Neural cell (in vitro differentiated cells): ENCODE measurements at regions not wholly inside any gene's neighbourhood (a gene's known extent, or its start where the extent isn't known, plus 50 kb on each side); places are given as distances from the start of the nearest gene placed in this dataset.

Experiments
- H2AFZ ChIP-seq: fragments of 200-600, 300-800 bp; sonication (generic), shearing (Covaris generic); 2 replicates; pipeline ENCODE4 v1.6.0; 2014; ENCODE audit warnings: low read depth, mild to moderate bottlenecking, antibody characterized with exemption, low read length, moderate library complexity
- H3F3A ChIP-seq: fragments of 200-600 bp; shearing (Covaris generic); 2 replicates; pipeline ENCODE4 v1.6.1; 2016; ENCODE audit warnings: mild to moderate bottlenecking, moderate library complexity, mixed read lengths, antibody characterized with exemption, low read length; ENCODE audit not compliant: insufficient read depth, poor library complexity, severe bottlenecking
- H3K27ac ChIP-seq: fragments of 200-600, 300-800 bp; sonication (generic), shearing (Covaris generic); 2 replicates; pipeline ENCODE4 v1.5.1; 2014; ENCODE audit warnings: mild to moderate bottlenecking, low read length, moderate library complexity
- H3K27me3 ChIP-seq: fragments of 300-800, 200-600 bp; sonication (generic), shearing (Covaris generic); 2 replicates; pipeline ENCODE4 v1.6.0; 2014; ENCODE audit warnings: mild to moderate bottlenecking, low read depth, low read length, moderate library complexity; ENCODE audit not compliant: insufficient read depth
- H3K36me3 ChIP-seq: fragments of 300-800, 200-600 bp; sonication (generic), shearing (Covaris generic); 2 replicates; pipeline ENCODE4 v1.5.1; 2014; ENCODE audit warnings: mild to moderate bottlenecking, antibody characterized with exemption, low read length, moderate library complexity; ENCODE audit not compliant: insufficient read depth
- H3K4me2 ChIP-seq: fragments of 300-800, 200-600 bp; sonication (generic), shearing (Covaris generic); 2 replicates; pipeline ENCODE4 v1.6.0; 2014; ENCODE audit warnings: mild to moderate bottlenecking, low read length
- H3K4me3 ChIP-seq: fragments of 300-800, 200-600 bp; sonication (generic), shearing (Covaris generic); 2 replicates; pipeline ENCODE4 v1.5.1; 2014; ENCODE audit warnings: mild to moderate bottlenecking, low read length, moderate library complexity
- H3K79me2 ChIP-seq: fragments of 200-600 bp; shearing (Covaris generic); replicated peaks from 2 replicates; pipeline ENCODE4 v1.6.0; 2014; ENCODE audit warnings: mild to moderate bottlenecking, low read length, moderate library complexity; ENCODE audit not compliant: insufficient read depth
- H3K9ac ChIP-seq: fragments of 300-800, 200-600 bp; sonication (generic), shearing (Covaris generic); 2 replicates; pipeline ENCODE4 v1.6.1; 2016; ENCODE audit warnings: mild to moderate bottlenecking, low read length, mixed read lengths
- H3K9me2 ChIP-seq: fragments of 200-600 bp; shearing (Covaris generic); 2 replicates; pipeline ENCODE4 v1.6.1; 2016; ENCODE audit warnings: mild to moderate bottlenecking, low read length, mixed read lengths; ENCODE audit not compliant: insufficient read depth
- H3K9me3 ChIP-seq: fragments of 200-600, 300-800 bp; sonication (generic), shearing (Covaris generic); 2 replicates; pipeline ENCODE4 v1.6.1; 2016; ENCODE audit warnings: mild to moderate bottlenecking, mixed run types, low read length, moderate library complexity, mixed read lengths
- H4K20me1 ChIP-seq: fragments of 200-600 bp; shearing (Covaris generic); 2 replicates; pipeline ENCODE4 v1.6.1; 2016; ENCODE audit warnings: mild to moderate bottlenecking, mixed run types; ENCODE audit not compliant: insufficient read depth
- EP300 ChIP-seq: fragments of 450-650 bp; conservative IDR thresholded peaks from 2 replicates; pipeline ENCODE4 v1.6.1; 2014; ENCODE audit warnings: antibody characterized with exemption, mild to moderate bottlenecking, moderate library complexity; ENCODE audit not compliant: poor library complexity, severe bottlenecking
- EZH2 ChIP-seq: fragments of 200-600, 300-800 bp; shearing (Covaris generic), sonication (generic); IDR thresholded peaks from 2 replicates; pipeline ENCODE4 v1.6.1; 2014; ENCODE audit warnings: antibody characterized with exemption, low read length, borderline replicate concordance, mild to moderate bottlenecking; ENCODE audit not compliant: insufficient read depth, poor library complexity, severe bottlenecking
- MXI1 ChIP-seq: fragments of 450-650 bp; conservative IDR thresholded peaks from 2 replicates; pipeline ENCODE4 v1.6.1; 2014; ENCODE audit warnings: antibody characterized with exemption, mild to moderate bottlenecking; ENCODE audit not compliant: poor library complexity, severe bottlenecking
- POLR2AphosphoS5 ChIP-seq: IDR thresholded peaks from 2 replicates; pipeline ENCODE4 v1.6.1; 2012
- RAD21 ChIP-seq: fragments of 450-650 bp; conservative IDR thresholded peaks from 2 replicates; pipeline ENCODE4 v1.6.1; 2014; ENCODE audit warnings: antibody characterized with exemption, mild to moderate bottlenecking, moderate library complexity
- REST ChIP-seq: IDR thresholded peaks from 2 replicates; pipeline ENCODE4 v1.6.1; 2012; ENCODE audit warnings: borderline replicate concordance
- SMC3 ChIP-seq: fragments of 450-650 bp; conservative IDR thresholded peaks from 2 replicates; pipeline ENCODE4 v1.6.1; 2014; ENCODE audit warnings: antibody characterized with exemption, mild to moderate bottlenecking, moderate library complexity; ENCODE audit not compliant: poor library complexity
- TAF1 ChIP-seq: IDR thresholded peaks from 2 replicates; pipeline ENCODE4 v1.6.1; 2012; ENCODE audit warnings: low read depth
- TF ChIP-seq, protein P1 (sequence below): fragments of 450-650 bp; IDR thresholded peaks from 2 replicates; pipeline ENCODE4 v1.5.1; 2014; ENCODE audit warnings: antibody characterized with exemption, mild to moderate bottlenecking, moderate library complexity; ENCODE audit not compliant: poor library complexity, severe bottlenecking

DNA sequence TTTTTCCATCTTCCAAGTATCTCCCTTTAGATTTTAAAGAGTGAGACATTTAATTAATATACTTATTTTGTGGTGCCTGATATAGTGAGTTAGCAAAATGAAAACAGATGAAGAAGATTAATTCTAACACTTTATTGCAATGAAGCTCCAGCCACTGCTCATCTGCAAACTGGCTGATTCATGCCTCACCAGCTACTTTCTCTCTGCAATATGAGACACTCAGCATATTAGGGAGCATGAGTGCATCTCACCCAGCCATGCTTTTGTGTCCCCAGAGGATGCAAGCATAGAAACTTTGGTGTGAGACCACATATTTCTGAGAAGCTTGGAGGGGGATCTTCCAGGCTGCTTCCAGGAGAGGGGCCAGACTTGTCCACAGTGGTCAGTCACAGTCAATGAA, 148.6 kb downstream of the BMP4 start:
- Histone ChIP-seq H3F3A (no peaks in the 10 kb centered on the region), H4K20me1 (no peaks in the 10 kb centered on the region), H3K9me2 (no peaks in the 10 kb centered on the region), H3K36me3 (no peaks in the 10 kb centered on the region), H3K4me3 (no peak overlapping the region), H3K4me2 (no peak overlapping the region), H3K9me3 (no peaks in the 10 kb centered on the region), H3K9ac (no peak overlapping the region), H3K79me2 (no peaks in the 10 kb centered on the region), H3K27me3 (no peaks in the 10 kb centered on the region), H2AFZ (no peak overlapping the region), H3K27ac (no peak overlapping the region)
- TF ChIP-seq RAD21 (no peak), MXI1 (no peak), TAF1 (no peak), POLR2AphosphoS5 (no peak), SMC3 (no peak), REST (no peak), EZH2 (no peak), EP300 (no peak)
- TF ChIP-seq, protein P1, sequence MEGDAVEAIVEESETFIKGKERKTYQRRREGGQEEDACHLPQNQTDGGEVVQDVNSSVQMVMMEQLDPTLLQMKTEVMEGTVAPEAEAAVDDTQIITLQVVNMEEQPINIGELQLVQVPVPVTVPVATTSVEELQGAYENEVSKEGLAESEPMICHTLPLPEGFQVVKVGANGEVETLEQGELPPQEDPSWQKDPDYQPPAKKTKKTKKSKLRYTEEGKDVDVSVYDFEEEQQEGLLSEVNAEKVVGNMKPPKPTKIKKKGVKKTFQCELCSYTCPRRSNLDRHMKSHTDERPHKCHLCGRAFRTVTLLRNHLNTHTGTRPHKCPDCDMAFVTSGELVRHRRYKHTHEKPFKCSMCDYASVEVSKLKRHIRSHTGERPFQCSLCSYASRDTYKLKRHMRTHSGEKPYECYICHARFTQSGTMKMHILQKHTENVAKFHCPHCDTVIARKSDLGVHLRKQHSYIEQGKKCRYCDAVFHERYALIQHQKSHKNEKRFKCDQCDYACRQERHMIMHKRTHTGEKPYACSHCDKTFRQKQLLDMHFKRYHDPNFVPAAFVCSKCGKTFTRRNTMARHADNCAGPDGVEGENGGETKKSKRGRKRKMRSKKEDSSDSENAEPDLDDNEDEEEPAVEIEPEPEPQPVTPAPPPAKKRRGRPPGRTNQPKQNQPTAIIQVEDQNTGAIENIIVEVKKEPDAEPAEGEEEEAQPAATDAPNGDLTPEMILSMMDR: no peak

DNA sequence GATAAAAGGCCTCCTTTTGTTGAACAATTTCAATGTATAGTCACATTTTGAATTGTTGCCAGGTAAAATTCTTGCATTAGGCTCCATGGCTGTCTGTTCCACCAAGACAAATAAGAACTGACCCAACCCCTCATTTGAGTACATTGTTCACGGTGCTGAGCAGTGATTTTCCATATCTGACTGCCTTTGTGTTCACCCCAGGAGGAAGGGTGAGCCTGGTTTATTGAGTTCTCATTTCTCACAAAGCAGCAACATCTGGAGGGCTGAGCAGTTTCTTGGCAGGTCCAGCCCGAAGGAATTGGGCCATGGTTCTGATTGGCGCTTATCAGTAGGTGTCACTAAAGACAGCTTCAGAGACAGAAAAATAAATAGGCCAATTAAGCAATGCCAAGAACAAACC, 149.1 kb downstream of the BMP4 start:
- TF ChIP-seq EP300 (no peak), MXI1 (no peak), RAD21 (no peak), SMC3 (no peak), REST (no peak), TAF1 (no peak), EZH2 (no peak), POLR2AphosphoS5 (no peak)
- TF ChIP-seq, protein P1: no peak
- Histone ChIP-seq H3K27ac (no peak overlapping the region), H3K9ac (no peak overlapping the region), H3K27me3 (no peaks in the 10 kb centered on the region), H2AFZ (no peak overlapping the region), H3K79me2 (no peaks in the 10 kb centered on the region), H3K36me3 (no peaks in the 10 kb centered on the region), H4K20me1 (no peaks in the 10 kb centered on the region), H3K4me2 (no peak overlapping the region), H3K9me3 (no peaks in the 10 kb centered on the region), H3F3A (no peaks in the 10 kb centered on the region), H3K4me3 (no peak overlapping the region), H3K9me2 (no peaks in the 10 kb centered on the region)
